IPS-15b (cell line): ENCODE measurements at regions not wholly inside any gene's neighbourhood (a gene's known extent, or its start where the extent isn't known, plus 50 kb on each side); places are given as distances from the start of the nearest gene placed in this dataset.

Experiments used
- H3K27me3 ChIP-seq: one replicate; pipeline ENCODE4 v1.6.1; 2013; ENCODE audit warnings: low read length; ENCODE audit not compliant: control insufficient read depth, insufficient read depth
- H3K36me3 ChIP-seq: one replicate; pipeline ENCODE4 v1.6.1; 2013; ENCODE audit warnings: low read length; ENCODE audit not compliant: control insufficient read depth, insufficient read depth
- H3K4me1 ChIP-seq: one replicate; pipeline ENCODE4 v1.6.1; 2013; ENCODE audit warnings: mild to moderate bottlenecking, low read length; ENCODE audit not compliant: control insufficient read depth, insufficient read depth
- H3K4me3 ChIP-seq: one replicate; pipeline ENCODE4 v1.5.1; 2013; ENCODE audit warnings: low read depth, low read length
- H3K9ac ChIP-seq: one replicate; pipeline ENCODE4 v1.6.1; 2013; ENCODE audit warnings: low read depth, mild to moderate bottlenecking, low read length
- H3K9me3 ChIP-seq: one replicate; pipeline ENCODE4 v1.6.1; 2013; ENCODE audit warnings: mild to moderate bottlenecking, low read length; ENCODE audit not compliant: control insufficient read depth, insufficient read depth

DNA sequence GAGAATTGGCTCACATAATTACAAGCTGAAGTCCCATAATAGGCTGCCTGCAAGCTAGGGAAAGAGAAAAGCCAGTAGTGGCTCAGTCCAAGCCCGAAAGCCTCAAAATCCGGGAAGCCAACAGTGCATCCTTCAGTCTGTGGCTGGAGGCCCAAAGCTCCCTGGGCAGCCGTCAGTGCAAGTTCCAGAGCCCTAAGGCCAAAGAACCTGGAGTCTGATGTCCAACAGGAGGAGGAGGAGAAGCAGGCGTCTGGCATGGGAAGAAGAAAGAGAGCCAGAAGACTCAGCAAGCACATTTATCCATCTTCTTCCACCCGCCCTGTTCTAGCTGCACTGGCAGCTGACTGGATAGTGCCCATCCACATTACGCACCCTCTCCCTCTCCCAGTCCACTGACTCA, 213.4 kb downstream of the GAS1 start:
- Histone ChIP-seq H3K9me3 (no peaks in the 10 kb centered on the region), H3K4me1 (no peaks in the 10 kb centered on the region), H3K9ac (no peak overlapping the region), H3K27me3 (no peaks in the 10 kb centered on the region), H3K4me3 (no peak overlapping the region), H3K36me3 (no peaks in the 10 kb centered on the region)

DNA sequence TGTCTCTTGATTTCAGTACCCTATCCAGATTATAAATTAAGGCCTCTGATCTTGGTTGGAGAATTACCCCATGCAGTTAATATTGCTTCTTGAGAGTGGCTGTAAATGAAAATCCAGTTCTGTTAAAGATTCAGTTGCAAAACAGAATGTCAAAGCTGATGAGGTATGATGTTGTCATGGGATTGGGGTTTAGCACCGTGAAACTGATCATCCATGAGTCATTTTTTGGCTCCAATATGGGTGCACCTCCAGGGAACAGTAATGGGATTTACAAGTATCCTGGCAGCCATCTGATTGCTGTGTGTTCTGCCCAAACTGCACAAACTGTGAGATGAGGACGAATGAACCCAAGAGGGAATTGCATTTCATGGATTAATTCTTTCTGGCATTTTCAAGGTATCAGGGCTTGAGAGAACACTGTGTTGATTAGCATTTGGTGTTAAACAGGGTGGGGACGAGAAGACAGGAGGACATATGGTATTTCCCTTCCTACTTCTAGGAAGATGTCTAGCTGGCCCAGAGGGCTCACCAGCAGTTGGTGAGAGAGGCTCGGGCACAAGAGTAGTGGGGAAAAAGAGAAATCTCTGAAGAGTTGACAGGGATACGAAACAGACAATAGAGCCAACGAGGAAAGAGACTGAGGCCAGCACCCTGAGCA, 214.7 kb downstream of the GAS1 start:
- Histone ChIP-seq H3K9ac (no peak overlapping the region), H3K27me3 (no peaks in the 10 kb centered on the region), H3K4me1 (no peaks in the 10 kb centered on the region), H3K9me3 (no peaks in the 10 kb centered on the region), H3K36me3 (no peaks in the 10 kb centered on the region), H3K4me3 (no peak overlapping the region)

DNA sequence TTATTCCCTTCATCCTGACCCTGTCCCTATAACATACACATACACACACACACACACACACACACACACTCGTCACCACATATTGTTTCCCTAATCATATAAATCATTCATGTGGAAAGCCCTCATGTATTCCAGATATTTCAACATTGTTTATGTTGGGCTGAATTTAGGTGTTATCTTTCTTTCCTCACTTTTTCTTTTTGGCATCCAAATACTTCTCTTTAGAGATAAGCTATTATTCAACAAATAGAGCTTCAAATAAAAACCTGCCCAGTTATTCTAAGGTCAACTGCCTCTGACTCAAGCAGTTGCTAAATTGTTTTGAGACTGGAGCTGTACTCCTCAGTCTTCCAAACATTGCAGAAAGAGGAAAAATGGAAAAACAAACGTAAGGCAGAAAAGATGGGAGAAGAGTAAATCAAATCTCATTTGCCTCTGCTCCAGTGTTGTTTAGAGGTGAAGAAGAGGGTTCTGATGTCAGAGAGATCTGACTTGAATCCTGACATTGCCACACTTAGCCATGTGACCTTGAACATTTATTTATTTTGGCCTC, 215.7 kb downstream of the GAS1 start:
- H3K9ac ChIP-seq: no peak overlapping the region
- H3K36me3 ChIP-seq: no peaks in the 10 kb centered on the region
- H3K4me1 ChIP-seq: no peaks in the 10 kb centered on the region
- H3K9me3 ChIP-seq: no peaks in the 10 kb centered on the region
- no peaks in the 10 kb centered on the region for H3K27me3 ChIP-seq
- H3K4me3 ChIP-seq: no peak overlapping the region

DNA sequence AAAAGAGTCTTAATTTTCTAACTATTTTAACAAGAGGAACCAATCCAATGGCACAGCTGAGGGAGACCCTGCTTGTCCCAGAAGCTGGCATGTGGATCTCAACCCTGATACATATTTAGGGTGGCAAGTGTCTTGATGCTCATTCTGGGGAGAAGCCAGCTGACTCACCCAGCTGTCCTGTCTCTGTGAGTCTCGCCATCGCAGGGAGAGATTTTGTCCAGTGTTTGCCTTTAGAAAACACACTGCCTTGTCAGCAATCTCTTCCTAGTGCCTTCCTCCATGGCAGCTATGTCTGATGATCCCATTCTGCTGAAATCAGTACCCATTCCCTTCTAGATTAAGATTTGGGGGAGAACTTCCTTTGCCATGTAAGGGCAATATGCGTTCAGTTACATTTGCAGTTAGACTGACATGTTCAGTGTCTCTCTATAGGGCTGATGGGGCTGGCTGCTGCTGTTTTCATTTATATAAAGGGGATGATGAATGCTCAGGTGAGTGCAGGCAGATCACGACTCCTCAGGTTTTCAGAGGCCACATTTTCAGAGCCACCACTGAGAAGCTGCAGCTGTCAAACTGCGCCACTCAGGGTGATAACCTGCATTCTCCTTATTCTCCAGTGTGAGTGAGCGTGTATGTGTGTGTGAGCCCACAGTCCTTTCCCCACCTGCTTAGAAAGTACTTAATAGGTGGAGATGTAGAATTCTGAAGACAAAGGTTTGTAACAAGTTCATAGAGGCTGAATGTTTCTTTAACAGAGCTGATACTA, 217.0 kb downstream of the GAS1 start:
- H3K36me3 ChIP-seq: no peaks in the 10 kb centered on the region
- H3K27me3 ChIP-seq: no peaks in the 10 kb centered on the region
- H3K9me3 ChIP-seq: no peaks in the 10 kb centered on the region
- H3K4me1 ChIP-seq: no peaks in the 10 kb centered on the region
- H3K4me3 ChIP-seq: no peak overlapping the region
- H3K9ac ChIP-seq: no peak overlapping the region

DNA sequence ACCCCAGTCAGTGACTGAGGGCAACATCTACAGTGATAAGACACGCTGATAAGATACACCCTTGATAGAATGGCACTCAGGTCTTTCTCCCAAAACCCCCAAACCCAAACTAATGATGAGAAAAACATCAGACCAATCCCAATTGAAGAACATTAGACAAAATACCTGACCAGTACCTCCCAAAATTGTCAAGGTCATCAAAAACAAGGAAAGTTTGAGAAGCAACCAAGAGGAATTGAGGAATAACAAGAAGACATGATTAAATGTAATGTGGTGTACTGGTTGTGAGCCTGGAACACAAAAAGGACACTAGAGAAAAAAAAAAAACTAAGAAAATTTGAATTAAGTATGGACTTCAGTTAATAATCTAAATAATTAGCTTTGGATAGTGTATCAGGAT, 222.8 kb downstream of the GAS1 start:
- no peaks in the 10 kb centered on the region for H3K36me3 ChIP-seq
- H3K4me3 ChIP-seq: no peak overlapping the region
- H3K27me3 ChIP-seq: no peaks in the 10 kb centered on the region
- peaks cover 9% of the 10 kb centered on the region for H3K4me1 ChIP-seq
- no peaks in the 10 kb centered on the region for H3K9me3 ChIP-seq
- H3K9ac ChIP-seq: no peak overlapping the region

DNA sequence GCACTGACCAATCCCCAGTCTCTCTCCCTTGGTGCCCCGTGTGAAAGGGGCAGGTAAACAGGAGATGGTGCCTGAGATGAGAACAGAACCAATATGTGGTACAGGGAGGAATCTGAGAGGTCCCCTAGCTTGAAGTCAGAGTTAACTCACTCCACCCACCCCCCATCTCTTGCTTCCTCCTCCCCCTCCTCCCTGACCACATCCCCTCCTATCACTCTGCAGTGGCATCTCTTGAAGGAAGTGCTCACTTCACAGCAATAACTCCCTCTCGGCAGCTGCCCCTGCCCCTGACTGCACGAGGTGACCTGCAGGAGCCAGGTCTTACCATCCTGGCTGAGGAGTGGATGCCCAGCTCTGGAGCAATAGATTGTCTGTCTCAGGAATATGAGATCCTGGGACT, 224.0 kb downstream of the GAS1 start:
- no peaks in the 10 kb centered on the region for H3K27me3 ChIP-seq
- no peak overlapping the region for H3K9ac ChIP-seq
- H3K4me1 ChIP-seq: peaks cover 9% of the 10 kb centered on the region
- H3K4me3 ChIP-seq: no peak overlapping the region
- no peaks in the 10 kb centered on the region for H3K9me3 ChIP-seq
- H3K36me3 ChIP-seq: no peaks in the 10 kb centered on the region

DNA sequence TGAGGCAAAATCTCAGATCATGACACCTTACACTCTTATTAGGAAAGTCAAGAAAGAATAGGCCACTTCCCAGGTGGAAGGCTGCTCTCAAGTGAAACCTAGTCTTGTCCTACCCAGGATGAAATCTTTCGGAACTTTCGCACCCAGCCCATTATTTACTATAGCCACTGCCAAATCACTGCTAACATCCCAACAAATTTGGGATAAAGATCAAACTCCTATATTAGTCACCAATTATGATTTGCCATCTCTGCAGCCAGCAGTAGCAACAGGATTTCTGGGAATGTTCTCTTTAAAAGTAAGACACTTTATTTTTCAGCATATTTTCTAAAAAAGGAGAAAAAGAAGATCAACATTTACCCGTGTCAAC, 224.6 kb downstream of the GAS1 start:
- peaks cover 9% of the 10 kb centered on the region for H3K4me1 ChIP-seq
- H3K9ac ChIP-seq: no peak overlapping the region

DNA sequence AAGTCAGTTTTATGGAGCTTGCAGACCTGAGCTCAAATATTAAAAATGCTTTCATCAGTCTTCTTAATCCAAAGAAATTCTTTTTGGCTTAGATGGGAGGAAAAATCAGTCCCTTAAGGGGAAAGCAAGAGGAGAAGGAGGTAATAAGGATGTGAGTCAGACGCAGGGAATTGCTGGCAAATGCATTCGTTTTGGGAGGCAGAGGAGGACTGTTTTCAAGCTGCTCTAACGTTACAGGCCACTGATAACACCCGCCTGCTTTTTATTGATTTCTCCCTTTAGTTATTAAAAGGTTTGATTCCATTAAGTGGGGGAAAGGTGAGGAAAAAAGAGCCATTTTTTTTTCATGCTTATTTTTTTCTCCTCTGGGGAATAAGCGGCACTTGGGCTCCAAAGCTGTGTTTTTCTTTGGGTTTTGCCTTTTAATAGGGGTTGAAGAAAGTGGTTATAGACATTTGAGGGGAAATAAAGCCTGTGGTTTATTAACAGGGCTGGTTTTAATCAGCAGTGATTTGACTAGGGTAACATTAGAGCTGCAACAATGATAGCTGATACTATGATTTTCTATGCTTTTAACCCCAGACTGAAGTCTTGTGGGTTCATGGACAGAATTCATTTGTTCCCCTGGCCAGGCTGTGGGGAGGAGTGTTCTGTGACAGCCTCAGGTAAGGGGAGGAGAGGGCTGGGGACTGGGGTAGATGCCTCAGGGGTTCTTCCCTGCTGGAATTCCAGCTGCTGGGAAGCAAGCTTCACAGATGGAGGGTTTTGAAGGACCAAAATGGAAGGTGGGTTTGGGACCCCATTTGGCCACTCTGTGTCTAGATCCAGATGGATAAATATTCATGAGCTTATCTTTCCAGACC, 225.2 kb downstream of the GAS1 start:
- H3K4me1 ChIP-seq: peaks cover 9% of the 10 kb centered on the region
- H3K9ac ChIP-seq: no peak overlapping the region
- no peaks in the 10 kb centered on the region for H3K27me3 ChIP-seq
- H3K4me3 ChIP-seq: no peak overlapping the region
- no peaks in the 10 kb centered on the region for H3K9me3 ChIP-seq
- no peaks in the 10 kb centered on the region for H3K36me3 ChIP-seq

More for the DNA sequence above, 224.6 kb downstream of the GAS1 start:
- no peaks in the 10 kb centered on the region for H3K27me3 ChIP-seq
- H3K4me3 ChIP-seq: no peak overlapping the region
- H3K36me3 ChIP-seq: no peaks in the 10 kb centered on the region
- no peaks in the 10 kb centered on the region for H3K9me3 ChIP-seq

DNA sequence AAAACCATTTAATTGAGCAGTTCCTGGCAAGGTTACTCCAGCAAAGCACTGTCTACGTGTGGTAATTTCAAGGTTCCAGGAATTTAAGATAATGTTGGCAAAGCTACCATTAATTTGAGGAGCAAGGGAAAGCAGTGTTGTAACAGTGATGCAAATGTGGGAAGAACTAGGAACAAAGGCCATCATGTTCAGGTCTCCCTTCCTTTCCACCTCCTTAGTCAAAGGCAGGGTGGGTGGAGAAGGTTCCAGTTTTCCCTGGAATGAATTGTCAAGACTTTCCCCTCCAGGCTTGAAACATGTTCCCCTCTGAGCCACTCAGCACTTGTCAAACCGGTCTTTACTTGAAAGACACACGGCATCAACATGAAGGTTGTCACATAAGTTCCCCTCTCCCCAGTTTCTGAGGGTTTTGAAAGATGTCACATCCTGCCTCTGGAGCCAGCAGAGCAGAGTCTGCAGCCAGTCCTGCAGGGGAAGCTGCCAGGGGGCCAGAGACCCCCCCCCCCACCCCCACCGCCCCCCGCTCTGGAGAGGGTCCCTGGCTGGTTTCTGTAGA, 226.0 kb downstream of the GAS1 start:
- Histone ChIP-seq H3K4me3 (no peak overlapping the region), H3K36me3 (no peaks in the 10 kb centered on the region), H3K27me3 (no peaks in the 10 kb centered on the region), H3K9ac (no peak overlapping the region), H3K4me1 (peaks cover 9% of the 10 kb centered on the region), H3K9me3 (no peaks in the 10 kb centered on the region)

DNA sequence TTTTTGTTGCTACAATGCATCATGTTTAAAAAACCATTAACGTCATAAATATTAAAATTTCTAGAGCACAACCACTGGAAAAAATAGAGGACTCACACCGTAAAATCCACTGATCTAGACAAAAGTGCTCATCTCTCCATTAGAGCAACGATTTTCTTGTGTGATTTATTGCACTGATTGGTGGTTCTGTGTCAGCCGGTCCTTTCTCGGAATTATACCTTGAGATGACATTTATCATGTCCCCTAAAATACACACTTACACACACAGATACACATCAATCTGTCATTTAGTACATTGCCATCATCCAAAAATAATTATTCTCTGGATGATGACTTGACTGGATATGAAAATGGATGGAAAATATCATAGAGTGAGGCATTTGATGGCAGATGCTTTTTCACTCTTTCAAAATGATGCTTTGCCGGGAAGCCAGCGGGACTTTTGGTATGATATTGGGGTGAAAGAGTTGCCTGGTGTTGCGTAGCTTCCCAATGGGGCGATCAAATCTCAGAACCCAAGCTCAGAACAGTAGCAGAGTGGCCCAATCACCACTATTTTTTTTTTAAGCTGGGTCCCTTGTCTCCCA, 226.6 kb downstream of the GAS1 start:
- Histone ChIP-seq H3K9me3 (no peaks in the 10 kb centered on the region), H3K9ac (no peak overlapping the region), H3K36me3 (no peaks in the 10 kb centered on the region)

DNA sequence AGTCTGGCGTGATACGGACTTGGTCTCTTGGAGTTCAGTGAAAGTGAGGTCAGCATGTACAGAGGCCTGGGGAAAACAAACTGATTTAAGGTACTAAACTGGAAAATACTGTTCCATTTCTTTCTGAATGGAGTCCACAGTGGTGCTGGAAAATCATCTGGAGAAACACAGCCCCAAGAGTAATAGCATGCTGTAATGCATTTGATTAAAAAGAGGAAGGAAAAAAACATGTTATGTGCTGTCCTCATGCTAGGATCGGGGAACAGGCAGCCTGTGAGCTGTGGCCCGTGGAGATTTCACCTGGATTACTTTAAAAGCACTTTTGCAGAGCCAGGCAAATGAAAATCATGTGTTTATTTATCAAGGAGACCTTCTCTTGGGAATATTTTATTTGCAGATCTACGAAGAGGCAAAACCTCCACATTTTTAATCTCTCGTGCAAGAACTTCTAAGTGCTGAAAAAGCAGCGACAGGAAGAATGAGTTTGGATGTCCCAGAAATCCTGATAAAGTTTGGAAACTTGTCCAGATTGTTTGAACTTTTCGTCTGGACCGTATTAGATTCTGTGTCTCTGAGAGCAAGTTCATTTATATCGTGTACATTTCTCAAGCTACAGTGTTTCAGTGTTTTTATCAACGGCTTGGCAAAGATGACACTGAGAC, 228.8 kb downstream of the GAS1 start:
- Histone ChIP-seq H3K9ac (no peak overlapping the region), H3K36me3 (no peaks in the 10 kb centered on the region), H3K9me3 (no peaks in the 10 kb centered on the region), H3K4me1 (peaks cover 9% of the 10 kb centered on the region), H3K4me3 (no peak overlapping the region), H3K27me3 (no peaks in the 10 kb centered on the region)

More for the DNA sequence above, 226.6 kb downstream of the GAS1 start:
- no peak overlapping the region for H3K4me3 ChIP-seq
- H3K4me1 ChIP-seq: peaks cover 9% of the 10 kb centered on the region
- no peaks in the 10 kb centered on the region for H3K27me3 ChIP-seq
